H9 (cell line): ENCODE measurements at regions not wholly inside any gene's neighbourhood (a gene's known extent, or its start where the extent isn't known, plus 50 kb on each side); places are given as distances from the start of the nearest gene placed in this dataset.

Experiments used
- DNase-seq: peaks from one replicate; pipeline ENCODE4 v3.0.0-alpha.2; 2017
- H2AFZ ChIP-seq: one replicate; pipeline ENCODE4 v1.6.1; 2013; ENCODE audit warnings: mild to moderate bottlenecking, low read length, control low read depth, moderate library complexity
- H2AK5ac ChIP-seq: 2 replicates; pipeline ENCODE4 v1.6.1; 2013; ENCODE audit warnings: low read length, control low read depth, mixed read lengths; ENCODE audit not compliant: insufficient read length
- H2BK120ac ChIP-seq: one replicate; pipeline ENCODE4 v1.6.1; 2013; ENCODE audit warnings: low read depth, mild to moderate bottlenecking, low read length, control low read depth, inconsistent platforms; ENCODE audit not compliant: poor library complexity, severe bottlenecking
- H2BK12ac ChIP-seq: 2 replicates; pipeline ENCODE4 v1.6.1; 2013; ENCODE audit warnings: low read length, control low read depth, mixed read lengths, low read depth; ENCODE audit not compliant: insufficient read length
- H2BK15ac ChIP-seq: 2 replicates; pipeline ENCODE4 v1.6.1; 2013; ENCODE audit warnings: low read depth, low read length, control low read depth
- H2BK20ac ChIP-seq: one replicate; pipeline ENCODE4 v1.6.1; 2013; ENCODE audit warnings: low read depth, mild to moderate bottlenecking, low read length, control low read depth, inconsistent platforms; ENCODE audit not compliant: poor library complexity, severe bottlenecking
- H2BK5ac ChIP-seq: 2 replicates; pipeline ENCODE4 v1.6.1; 2013; ENCODE audit warnings: low read length, control low read depth, mixed read lengths; ENCODE audit not compliant: insufficient read length
- H3K14ac ChIP-seq: 2 replicates; pipeline ENCODE4 v1.6.1; 2013; ENCODE audit warnings: low read length, control low read depth; ENCODE audit not compliant: insufficient read depth
- H3K18ac ChIP-seq: 2 replicates; pipeline ENCODE4 v1.6.1; 2013; ENCODE audit warnings: low read depth, mild to moderate bottlenecking, mixed read lengths, low read length, control low read depth; ENCODE audit not compliant: insufficient read length
- H3K23ac ChIP-seq: 2 replicates; pipeline ENCODE4 v1.6.1; 2013; ENCODE audit warnings: low read length, control low read depth, mixed read lengths, low read depth; ENCODE audit not compliant: insufficient read length
- H3K23me2 ChIP-seq: 2 replicates; pipeline ENCODE4 v1.6.1; 2013; ENCODE audit warnings: low read depth, mild to moderate bottlenecking, mixed read lengths, low read length, control low read depth; ENCODE audit not compliant: insufficient read length, poor library complexity, severe bottlenecking
- H3K27ac ChIP-seq: 2 replicates; pipeline ENCODE4 v1.5.1; 2013; ENCODE audit warnings: low read length, control low read depth, mixed read lengths, low read depth; ENCODE audit not compliant: insufficient read length
- H3K27me3 ChIP-seq: 2 replicates; pipeline ENCODE4 v1.6.1; 2013; ENCODE audit warnings: low read length, control low read depth, inconsistent platforms; ENCODE audit not compliant: insufficient read depth
- H3K4ac ChIP-seq: 2 replicates; pipeline ENCODE4 v1.6.1; 2013; ENCODE audit warnings: low read depth, mild to moderate bottlenecking, control low read depth, inconsistent platforms, low read length, moderate library complexity
- H3K4me1 ChIP-seq: 2 replicates; pipeline ENCODE4 v1.6.1; 2013; ENCODE audit warnings: low read length, control low read depth, inconsistent platforms; ENCODE audit not compliant: insufficient read depth
- H3K4me2 ChIP-seq: 2 replicates; pipeline ENCODE4 v1.6.1; 2013; ENCODE audit warnings: low read length, control low read depth, mixed read lengths; ENCODE audit not compliant: insufficient read length, insufficient read depth
- H3K56ac ChIP-seq: 2 replicates; pipeline ENCODE4 v1.6.1; 2013; ENCODE audit warnings: low read depth, mild to moderate bottlenecking, mixed read lengths, low read length, control low read depth; ENCODE audit not compliant: insufficient read length
- H3K79me1 ChIP-seq: 2 replicates; pipeline ENCODE4 v1.6.1; 2013; ENCODE audit warnings: low read depth, mild to moderate bottlenecking, moderate library complexity, low read length, control low read depth, inconsistent platforms; ENCODE audit not compliant: insufficient read depth, poor library complexity, severe bottlenecking
- H3K79me2 ChIP-seq: 2 replicates; pipeline ENCODE4 v1.6.1; 2013; ENCODE audit warnings: low read length, control low read depth, inconsistent platforms; ENCODE audit not compliant: insufficient read depth
- H3K9ac ChIP-seq: 2 replicates; pipeline ENCODE4 v1.6.1; 2013; ENCODE audit warnings: low read length, control low read depth, mixed read lengths; ENCODE audit not compliant: insufficient read length; ENCODE audit errors: extremely low read depth
- H3K9me3 ChIP-seq: one replicate; pipeline ENCODE4 v1.6.1; 2013; ENCODE audit warnings: low read depth, low read length, inconsistent platforms; ENCODE audit not compliant: control insufficient read depth
- H3T11ph ChIP-seq: one replicate; pipeline ENCODE4 v1.6.1; 2013; ENCODE audit warnings: mild to moderate bottlenecking, low read length, control low read depth, inconsistent platforms
- H4K20me1 ChIP-seq: one replicate; pipeline ENCODE4 v1.6.1; 2013; ENCODE audit not compliant: control insufficient read depth, insufficient read length, insufficient read depth
- H4K5ac ChIP-seq: 2 replicates; pipeline ENCODE4 v1.6.1; 2013; ENCODE audit warnings: low read depth, mild to moderate bottlenecking, mixed read lengths, low read length, control low read depth; ENCODE audit not compliant: insufficient read length
- H4K8ac ChIP-seq: replicated peaks from 2 replicates; pipeline ENCODE4 v1.6.1; 2013; ENCODE audit warnings: low read length, control low read depth, mixed read lengths, low read depth; ENCODE audit not compliant: insufficient read length
- H4K91ac ChIP-seq: 2 replicates; pipeline ENCODE4 v1.6.1; 2013; ENCODE audit warnings: low read depth, mild to moderate bottlenecking, moderate library complexity, mixed read lengths, low read length, control low read depth; ENCODE audit not compliant: insufficient read length
- H3K27ac Mint-ChIP-seq, 3 experiments: 2 replicates in 2 of 3; 3 replicates in 1 of 3; pipeline ENCODE4 v1.8.0; 2020 to 2021; ENCODE audit warnings: mixed read lengths in 3 of 3, mild to moderate bottlenecking in 1 of 3, moderate library complexity in 1 of 3
- H3K27me3 Mint-ChIP-seq: 2 replicates; pipeline ENCODE4 v1.8.0; 2021; ENCODE audit warnings: low read depth, mild to moderate bottlenecking, moderate library complexity, mixed read lengths
- H3K36me3 Mint-ChIP-seq, 3 experiments: 2 replicates in 2 of 3; 3 replicates in 1 of 3; pipeline ENCODE4 v1.8.0; 2020 to 2021; ENCODE audit warnings: low read depth in 3 of 3, mixed read lengths in 3 of 3; ENCODE audit not compliant: insufficient read depth in 1 of 3
- H3K4me1 Mint-ChIP-seq, 2 experiments: 2 replicates each; pipeline ENCODE4 v1.8.0; 2020; ENCODE audit warnings: mixed read lengths in 2 of 2
- H3K4me3 Mint-ChIP-seq, 2 experiments: 2 replicates in 1 of 2; 3 replicates in 1 of 2; pipeline ENCODE4 v1.8.0; 2020 to 2021; ENCODE audit warnings: mild to moderate bottlenecking in 2 of 2, mixed read lengths in 2 of 2, moderate library complexity in 1 of 2
- H3K9me3 Mint-ChIP-seq, 2 experiments: 2 replicates in 1 of 2; 3 replicates in 1 of 2; pipeline ENCODE4 v1.8.0; 2020; ENCODE audit warnings: mild to moderate bottlenecking in 2 of 2, mixed read lengths in 2 of 2, moderate library complexity in 1 of 2
- CTCF ChIP-seq: fragments of 200-600 bp; sonication (generic); conservative IDR thresholded peaks from 3 replicates; pipeline ENCODE4 v1.8.0; 2021; ENCODE audit warnings: antibody characterized with exemption, mild to moderate bottlenecking
- WGBS: extraction: QIAGEN DNeasy Blood & Tissue Kit; methylation state at CpG from one replicate; pipeline ENCODE4 v1.1.7; 2013; ENCODE audit warnings: missing lambda C conversion rate, low lambda C conversion rate, mixed read lengths; ENCODE audit not compliant: insufficient read length; ENCODE audit errors: extremely low coverage; 5-methylcytosine and 5-hydroxymethylcytosine counted together

DNA sequence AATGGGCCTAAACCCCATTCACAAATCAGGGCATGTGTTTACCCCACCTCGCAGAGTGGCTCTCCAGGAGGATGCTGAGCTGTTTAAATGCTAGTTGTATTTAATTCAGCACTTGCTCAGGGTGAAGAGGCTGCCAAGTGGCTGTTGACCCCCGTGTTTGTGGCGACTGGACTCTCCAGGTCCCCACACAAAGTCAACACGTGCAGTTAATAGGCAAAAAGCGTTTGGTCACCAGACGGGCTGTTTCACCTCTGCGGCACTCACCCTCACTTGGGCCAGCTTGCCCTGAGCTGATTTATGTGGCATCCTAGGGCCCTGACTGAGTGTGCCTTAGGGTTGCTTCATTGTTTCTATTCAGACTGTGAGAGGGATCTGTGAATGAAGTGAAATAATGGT, 152.3 kb downstream of the GAS1 start:
- no peak overlapping the region for H2BK5ac ChIP-seq
- Mint-ChIP-seq H3K27me3 (no peaks in the 10 kb centered on the region; the same call in 1 of the 2 replicates), H3K4me1 (peaks cover 17 to 20% of the 10 kb centered on the region in 2 experiments), H3K4me3 (no peak overlapping the region), H3K9me3 (no peaks in the 10 kb centered on the region), H3K36me3 (no peaks in the 10 kb centered on the region), H3K27ac (no peak overlapping the region; a peak in 1 of 7 replicates)
- no peak overlapping the region for H3T11ph ChIP-seq
- TF ChIP-seq CTCF: no peak
- H2AK5ac ChIP-seq: no peak overlapping the region
- no peak overlapping the region for H4K5ac ChIP-seq
- H3K4me2 ChIP-seq: no peak overlapping the region
- H3K9me3 ChIP-seq: no peaks in the 10 kb centered on the region
- H3K4ac ChIP-seq: no peak overlapping the region
- no peaks in the 10 kb centered on the region for H3K23me2 ChIP-seq
- no CpG with 5 or more reads among the region's 7 CpGs for WGBS
- H3K14ac ChIP-seq: no peak overlapping the region
- peaks cover 7% of the 10 kb centered on the region; the same call in 1 of the 2 replicates for H3K4me1 ChIP-seq
- peak overlapping the region; percentile 30 for H3K18ac ChIP-seq
- no peak for DNase-seq
- no peak overlapping the region for H3K9ac ChIP-seq
- H3K23ac ChIP-seq: no peak overlapping the region
- no peak overlapping the region for H2BK12ac ChIP-seq
- H3K27me3 ChIP-seq: no peaks in the 10 kb centered on the region
- no peak overlapping the region for H2BK15ac ChIP-seq
- H4K91ac ChIP-seq: no peak overlapping the region
- H4K8ac ChIP-seq: no peak overlapping the region
- no peak overlapping the region for H3K27ac ChIP-seq
- H4K20me1 ChIP-seq: no peaks in the 10 kb centered on the region
- no peaks in the 10 kb centered on the region; the same call in 1 of the 2 replicates for H3K79me2 ChIP-seq
- no peak overlapping the region for H2AFZ ChIP-seq
- H2BK20ac ChIP-seq: no peak overlapping the region
- H3K56ac ChIP-seq: no peak overlapping the region
- H3K79me1 ChIP-seq: no peaks in the 10 kb centered on the region
- H2BK120ac ChIP-seq: no peak overlapping the region
